CD14-positive monocyte (primary cell): ENCODE measurements at regions not wholly inside any gene's neighbourhood (a gene's known extent, or its start where the extent isn't known, plus 50 kb on each side); places are given as distances from the start of the nearest gene placed in this dataset.

ENCODE experiments used
- DNase-seq, 3 donors: peaks; one replicate each; pipeline ENCODE4 v3.0.0-alpha.2; 2011 to 2022
- H2AFZ ChIP-seq: 2 replicates; pipeline ENCODE4 v1.6.0; 2012; ENCODE audit warnings: mild to moderate bottlenecking, low read depth, low read length, inconsistent platforms; ENCODE audit not compliant: insufficient read depth, poor library complexity, severe bottlenecking
- H3K27ac ChIP-seq, 2 donors: 1 replicate in 1 of 2; 2 replicates in 1 of 2; pipeline ENCODE4 v1.5.1; 2012 to 2013; ENCODE audit warnings: low read length in 2 of 2, control low read depth in 1 of 2, inconsistent platforms in 1 of 2, low read depth in 1 of 2, mild to moderate bottlenecking in 1 of 2
- H3K27me3 ChIP-seq, 2 donors: one replicate each; pipeline versions ENCODE4 v1.6.0 to v1.6.1; 2011 to 2013; ENCODE audit warnings: low read length in 2 of 2; ENCODE audit not compliant: control insufficient read depth in 2 of 2, insufficient read depth in 2 of 2
- H3K36me3 ChIP-seq, 2 donors: replicated peaks in 1 of 2; 1 replicate in 1 of 2; 2 replicates in 1 of 2; pipeline versions ENCODE4 v1.5.1 to v1.6.1; 2012 to 2013; ENCODE audit warnings: low read length in 2 of 2, control low read depth in 1 of 2, inconsistent platforms in 1 of 2, mild to moderate bottlenecking in 1 of 2; ENCODE audit not compliant: insufficient read depth in 2 of 2, control insufficient read depth in 1 of 2
- H3K4me1 ChIP-seq, 2 donors: 1 replicate in 1 of 2; 2 replicates in 1 of 2; pipeline versions ENCODE4 v1.5.1 to v1.6.1; 2012 to 2013; ENCODE audit warnings: low read length in 2 of 2, control low read depth in 1 of 2, inconsistent platforms in 1 of 2, mild to moderate bottlenecking in 1 of 2, moderate library complexity in 1 of 2; ENCODE audit not compliant: insufficient read depth in 2 of 2, control insufficient read depth in 1 of 2
- H3K4me2 ChIP-seq: replicated peaks from 2 replicates; pipeline ENCODE3; 2012; ENCODE audit warnings: low read length, moderate library complexity, mild to moderate bottlenecking; ENCODE audit not compliant: poor library complexity, severe bottlenecking; ENCODE audit errors: extremely low read depth
- H3K4me3 ChIP-seq, 3 experiments: fragments of 200-600 bp in 1 of 3; sonication (generic) in 1 of 3; replicated peaks in 1 of 3; 1 replicate in 2 of 3; 2 replicates in 1 of 3; pipeline ENCODE4 v1.5.1; 2011 to 2013; ENCODE audit warnings: low read length in 3 of 3, mild to moderate bottlenecking in 3 of 3, control low read depth in 2 of 3, low read depth in 2 of 3, inconsistent platforms in 1 of 3, moderate library complexity in 1 of 3
- H3K79me2 ChIP-seq: 2 replicates; pipeline ENCODE4 v1.6.0; 2012; ENCODE audit warnings: mild to moderate bottlenecking, control low read depth, inconsistent platforms, low read length, moderate library complexity; ENCODE audit not compliant: insufficient read depth
- H3K9ac ChIP-seq: 2 replicates; pipeline ENCODE4 v1.6.0; 2017; ENCODE audit warnings: low read length, mild to moderate bottlenecking; ENCODE audit not compliant: insufficient read depth, poor library complexity, severe bottlenecking
- H3K9me3 ChIP-seq, 2 donors: replicated peaks in 1 of 2; 1 replicate in 1 of 2; 2 replicates in 1 of 2; pipeline versions ENCODE4 v1.5.1 to v1.6.1; 2012 to 2013; ENCODE audit warnings: low read length in 2 of 2, control low read depth in 1 of 2; ENCODE audit not compliant: control insufficient read depth in 1 of 2, insufficient read depth in 1 of 2
- H4K20me1 ChIP-seq: 2 replicates; pipeline ENCODE4 v1.6.0; 2012; ENCODE audit warnings: mild to moderate bottlenecking, low read length, control low read depth, moderate library complexity; ENCODE audit not compliant: insufficient read depth
- H3K27ac Mint-ChIP-seq, 7 donors: one replicate each; pipeline ENCODE4 v1.8.0; 2020; ENCODE audit warnings: mild to moderate bottlenecking in 7 of 7, mixed read lengths in 7 of 7, moderate library complexity in 6 of 7, inconsistent platforms in 2 of 7
- H3K27me3 Mint-ChIP-seq, 3 donors: one replicate each; pipeline ENCODE4 v1.8.0; 2021 to 2022; ENCODE audit warnings: low read depth in 3 of 3, mild to moderate bottlenecking in 3 of 3, mixed read lengths in 3 of 3, moderate library complexity in 3 of 3, inconsistent platforms in 1 of 3
- H3K36me3 Mint-ChIP-seq, 2 donors: one replicate each; pipeline ENCODE4 v1.8.0; 2020; ENCODE audit warnings: mixed read lengths in 2 of 2, inconsistent platforms in 1 of 2, mild to moderate bottlenecking in 1 of 2
- H3K4me1 Mint-ChIP-seq: one replicate; pipeline ENCODE4 v1.8.0; 2020; ENCODE audit warnings: mild to moderate bottlenecking, mixed read lengths
- H3K4me3 Mint-ChIP-seq, 2 donors: one replicate each; pipeline ENCODE4 v1.8.0; 2020; ENCODE audit warnings: mild to moderate bottlenecking in 2 of 2, mixed read lengths in 2 of 2, moderate library complexity in 1 of 2
- H3K9me3 Mint-ChIP-seq, 7 donors: one replicate each; pipeline ENCODE4 v1.8.0; 2020 to 2022; ENCODE audit warnings: mixed read lengths in 7 of 7, mild to moderate bottlenecking in 6 of 7, moderate library complexity in 6 of 7, inconsistent platforms in 2 of 7
- WGBS: methylation state at CpG from one replicate; pipeline ENCODE4 v1.1.5; 2013; ENCODE audit warnings: missing lambda C conversion rate; ENCODE audit not compliant: insufficient coverage; 5-methylcytosine and 5-hydroxymethylcytosine counted together
- intact Hi-C, 2 donors: fragments of 100-400 bp; cut with micrococcal nuclease; formaldehyde crosslinking; loops; one replicate each; pipeline versions ENCODE4 v1.15.0 to v1.15.1; 2023
- TF ChIP-seq, protein P1 (sequence below): fragments of 200-600 bp; IDR thresholded peaks from one replicate; pipeline ENCODE4 v1.8.0; 2022; ENCODE audit warnings: antibody characterized with exemption, mild to moderate bottlenecking

DNA sequence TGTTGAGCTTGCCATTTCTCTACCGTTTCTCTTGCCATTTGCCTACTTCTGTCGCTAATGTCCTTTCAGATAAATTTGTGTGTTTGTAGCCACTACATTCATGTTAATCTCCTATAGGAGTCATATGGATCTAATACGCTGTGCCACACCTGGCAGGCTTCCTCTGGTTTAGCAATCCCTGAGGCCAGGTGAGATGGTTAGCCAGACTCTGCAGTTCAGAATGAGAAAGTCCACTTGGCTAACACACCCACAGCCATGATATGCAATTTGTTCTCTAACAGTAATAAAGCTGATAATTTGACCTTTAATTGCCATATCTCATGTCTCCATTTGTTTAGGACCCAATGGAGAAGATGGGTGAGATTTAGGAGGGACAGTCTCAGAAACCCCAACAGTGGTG is 1261.6 kb upstream of the TMEM132C start:
- Mint-ChIP-seq H3K4me3 (no peak overlapping the region), H3K9me3 (peaks cover 0 to 8% (median 4%) of the 10 kb centered on the region in 7 donors), H3K27me3 (peaks cover 0 to 2% (median 0%) of the 10 kb centered on the region in 3 donors), H3K36me3 (no peaks in the 10 kb centered on the region), H3K4me1 (no peaks in the 10 kb centered on the region), H3K27ac (no peak overlapping the region)
- Histone ChIP-seq H3K4me1 (no peaks in the 10 kb centered on the region), H4K20me1 (no peaks in the 10 kb centered on the region), H3K4me2 (no peak overlapping the region), H3K27me3 (no peaks in the 10 kb centered on the region), H3K9ac (no peak overlapping the region), H3K9me3 (peaks cover 0 to 3% of the 10 kb centered on the region in 2 donors), H3K36me3 (no peaks in the 10 kb centered on the region), H2AFZ (no peak overlapping the region), H3K79me2 (no peaks in the 10 kb centered on the region), H3K27ac (no peak overlapping the region), H3K4me3 (no peak overlapping the region)
- DNase-seq: no peak
- TF ChIP-seq, protein P1, sequence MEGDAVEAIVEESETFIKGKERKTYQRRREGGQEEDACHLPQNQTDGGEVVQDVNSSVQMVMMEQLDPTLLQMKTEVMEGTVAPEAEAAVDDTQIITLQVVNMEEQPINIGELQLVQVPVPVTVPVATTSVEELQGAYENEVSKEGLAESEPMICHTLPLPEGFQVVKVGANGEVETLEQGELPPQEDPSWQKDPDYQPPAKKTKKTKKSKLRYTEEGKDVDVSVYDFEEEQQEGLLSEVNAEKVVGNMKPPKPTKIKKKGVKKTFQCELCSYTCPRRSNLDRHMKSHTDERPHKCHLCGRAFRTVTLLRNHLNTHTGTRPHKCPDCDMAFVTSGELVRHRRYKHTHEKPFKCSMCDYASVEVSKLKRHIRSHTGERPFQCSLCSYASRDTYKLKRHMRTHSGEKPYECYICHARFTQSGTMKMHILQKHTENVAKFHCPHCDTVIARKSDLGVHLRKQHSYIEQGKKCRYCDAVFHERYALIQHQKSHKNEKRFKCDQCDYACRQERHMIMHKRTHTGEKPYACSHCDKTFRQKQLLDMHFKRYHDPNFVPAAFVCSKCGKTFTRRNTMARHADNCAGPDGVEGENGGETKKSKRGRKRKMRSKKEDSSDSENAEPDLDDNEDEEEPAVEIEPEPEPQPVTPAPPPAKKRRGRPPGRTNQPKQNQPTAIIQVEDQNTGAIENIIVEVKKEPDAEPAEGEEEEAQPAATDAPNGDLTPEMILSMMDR: no peak
- no CpG with 5 or more reads among the region's 3 CpGs for WGBS
- intact Hi-C loops: no loop called here

DNA sequence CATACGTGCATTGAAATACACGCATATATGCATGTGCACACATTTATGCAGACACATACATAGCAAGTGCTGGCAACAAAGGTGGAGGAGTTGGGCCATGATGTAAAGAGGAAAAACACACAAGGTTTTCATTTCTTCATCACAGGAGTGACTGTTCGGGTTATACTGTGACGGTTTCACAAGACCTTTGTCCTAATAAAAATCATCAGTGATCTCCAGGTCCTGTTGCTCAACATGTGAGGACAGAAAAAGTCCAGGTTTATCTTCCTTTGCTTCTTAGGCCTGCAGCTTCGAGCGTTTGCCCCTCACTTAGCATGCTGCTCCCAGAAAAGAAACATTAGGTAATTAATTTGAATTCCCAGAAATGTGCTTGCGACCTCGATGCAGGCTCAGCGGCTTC is 1260.0 kb upstream of the TMEM132C start:
- Mint-ChIP-seq H3K27ac (no peak overlapping the region), H3K27me3 (peaks cover 0 to 2% (median 0%) of the 10 kb centered on the region in 3 donors), H3K4me1 (no peaks in the 10 kb centered on the region), H3K36me3 (no peaks in the 10 kb centered on the region), H3K9me3 (peaks cover 0 to 3% (median 2%) of the 10 kb centered on the region in 7 donors), H3K4me3 (no peak overlapping the region)
- H3K27ac ChIP-seq: no peak overlapping the region
- no peaks in the 10 kb centered on the region for H3K36me3 ChIP-seq
- H3K4me2 ChIP-seq: no peak overlapping the region
- no peaks in the 10 kb centered on the region for H3K79me2 ChIP-seq
- no peaks in the 10 kb centered on the region for H4K20me1 ChIP-seq
- TF ChIP-seq, protein P1: no peak
- H2AFZ ChIP-seq: no peak overlapping the region
- 92% methylated on average over 7 of the region's 9 CpGs for WGBS
- H3K4me3 ChIP-seq: no peak overlapping the region
- no peak for DNase-seq
- H3K9me3 ChIP-seq: no peaks in the 10 kb centered on the region
- intact Hi-C loops: no loop called here
- H3K27me3 ChIP-seq: no peaks in the 10 kb centered on the region
- H3K4me1 ChIP-seq: no peaks in the 10 kb centered on the region
- no peak overlapping the region for H3K9ac ChIP-seq
